ENCODE measurements at regions not wholly inside any gene's neighbourhood (a gene's known extent, or its start where the extent isn't known, plus 50 kb on each side); places are given as distances from the start of the nearest gene placed in this dataset.

DNA sequence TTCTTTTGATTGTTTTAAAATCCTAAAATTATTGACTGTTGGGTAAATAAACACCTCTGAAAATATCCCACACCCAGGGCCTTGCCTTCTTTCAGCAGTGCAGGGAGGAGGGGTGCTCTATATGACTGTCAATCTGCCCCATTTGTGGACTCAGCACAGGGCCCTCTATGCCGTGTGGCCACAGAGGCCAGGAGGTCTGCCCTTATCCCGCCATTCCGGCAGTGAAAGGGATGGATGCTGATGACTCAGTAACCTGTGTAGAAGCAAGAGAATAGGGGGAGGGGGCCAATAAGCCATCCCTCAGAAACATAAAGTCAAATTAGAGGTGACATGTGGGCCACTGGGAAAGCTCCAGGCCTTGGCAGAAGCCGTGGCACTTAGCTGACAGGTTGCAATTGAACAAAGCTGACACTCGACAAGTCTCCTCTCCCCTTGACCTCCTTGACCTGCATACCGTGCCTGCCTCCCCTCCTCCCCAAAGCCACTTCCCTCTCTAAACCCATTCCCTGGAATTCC is 281.4 kb upstream of the DYNLRB2 start:
- Histone ChIP-seq H3K4me1 (peaks cover 21% of the 10 kb centered on the region), H3K27me3 (replicated peaks; ENCODE audit: control insufficient read depth, insufficient read depth, low read length) (no peaks in the 10 kb centered on the region), H3K9me3 (no peaks in the 10 kb centered on the region), H3K36me3 (ENCODE audit: control insufficient read depth, insufficient read depth, low read length) (no peaks in the 10 kb centered on the region), H3K4me3 (ENCODE audit: low read depth, low read length) (no peak overlapping the region)
- H3K4me3 Mint-ChIP-seq (ENCODE audit: unreplicated experiment), result no peak overlapping the region
- CTCF ChIA-PET, result no interaction called here
- TF ChIP-seq, protein P1, sequence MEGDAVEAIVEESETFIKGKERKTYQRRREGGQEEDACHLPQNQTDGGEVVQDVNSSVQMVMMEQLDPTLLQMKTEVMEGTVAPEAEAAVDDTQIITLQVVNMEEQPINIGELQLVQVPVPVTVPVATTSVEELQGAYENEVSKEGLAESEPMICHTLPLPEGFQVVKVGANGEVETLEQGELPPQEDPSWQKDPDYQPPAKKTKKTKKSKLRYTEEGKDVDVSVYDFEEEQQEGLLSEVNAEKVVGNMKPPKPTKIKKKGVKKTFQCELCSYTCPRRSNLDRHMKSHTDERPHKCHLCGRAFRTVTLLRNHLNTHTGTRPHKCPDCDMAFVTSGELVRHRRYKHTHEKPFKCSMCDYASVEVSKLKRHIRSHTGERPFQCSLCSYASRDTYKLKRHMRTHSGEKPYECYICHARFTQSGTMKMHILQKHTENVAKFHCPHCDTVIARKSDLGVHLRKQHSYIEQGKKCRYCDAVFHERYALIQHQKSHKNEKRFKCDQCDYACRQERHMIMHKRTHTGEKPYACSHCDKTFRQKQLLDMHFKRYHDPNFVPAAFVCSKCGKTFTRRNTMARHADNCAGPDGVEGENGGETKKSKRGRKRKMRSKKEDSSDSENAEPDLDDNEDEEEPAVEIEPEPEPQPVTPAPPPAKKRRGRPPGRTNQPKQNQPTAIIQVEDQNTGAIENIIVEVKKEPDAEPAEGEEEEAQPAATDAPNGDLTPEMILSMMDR (IDR thresholded peaks at IDR 0.05; ENCODE audit: insufficient read depth in 1 of 2, low read depth in 1 of 2, low read length in 1 of 2, severe bottlenecking in 1 of 2, unreplicated experiment in 1 of 2), result no peak
- peaks cover 22% of the 10 kb centered on the region for H3K4me1 Mint-ChIP-seq (ENCODE audit: low read depth, unreplicated experiment)
- POLR2A ChIA-PET, result no interaction called here
- peaks cover 7% of the 10 kb centered on the region for H3K9me3 Mint-ChIP-seq (ENCODE audit: unreplicated experiment)
- H3K27ac Mint-ChIP-seq (ENCODE audit: unreplicated experiment), result no peak overlapping the region
- DNase-seq, result no peak
- intact Hi-C loops (cut with micrococcal nuclease; ENCODE audit: unreplicated experiment), result no loop called here
- no peaks in the 10 kb centered on the region for H3K27me3 Mint-ChIP-seq (ENCODE audit: insufficient read depth, unreplicated experiment)
- peaks cover 15% of the 10 kb centered on the region for H3K36me3 Mint-ChIP-seq (ENCODE audit: insufficient read depth, unreplicated experiment)
- BruUV-seq (replicated peaks), result no TSS peak

DNA sequence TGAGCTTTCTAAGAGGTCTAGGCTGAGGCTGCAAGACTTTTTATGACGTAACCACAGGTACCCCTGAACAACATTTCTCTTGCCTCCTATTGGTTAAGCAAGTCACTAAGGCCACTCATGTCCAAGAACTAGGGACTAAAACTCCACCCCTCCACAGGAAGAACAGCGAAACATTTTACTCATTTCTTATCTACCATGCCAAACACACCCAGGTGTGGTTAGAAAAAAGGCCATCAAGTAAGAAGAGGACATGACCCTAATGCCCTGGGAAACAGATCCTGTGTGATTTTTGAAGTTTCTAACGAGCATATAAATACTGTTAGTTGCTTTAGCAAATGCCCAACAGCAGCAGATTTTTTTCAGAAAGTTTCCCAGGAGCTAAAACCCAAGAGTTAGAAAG is 282.4 kb upstream of the DYNLRB2 start:
- TF ChIP-seq, protein P1 (IDR thresholded peaks at IDR 0.05; ENCODE audit: insufficient read depth in 1 of 2, low read depth in 1 of 2, low read length in 1 of 2, severe bottlenecking in 1 of 2, unreplicated experiment in 1 of 2), result no peak
- no peaks in the 10 kb centered on the region for H3K9me3 ChIP-seq
- no peak overlapping the region for H3K4me3 ChIP-seq (ENCODE audit: low read depth, low read length)
- no peaks in the 10 kb centered on the region for H3K36me3 ChIP-seq (ENCODE audit: control insufficient read depth, insufficient read depth, low read length)
- ChIA-PET POLR2A (no interaction called here), CTCF (no interaction called here)
- peaks cover 11% of the 10 kb centered on the region; the same call in 1 of the 2 replicates for H3K4me1 ChIP-seq
- Mint-ChIP-seq H3K4me3 (ENCODE audit: unreplicated experiment) (no peak overlapping the region), H3K9me3 (ENCODE audit: unreplicated experiment) (no peaks in the 10 kb centered on the region), H3K4me1 (ENCODE audit: low read depth, unreplicated experiment) (peaks cover 14% of the 10 kb centered on the region), H3K36me3 (ENCODE audit: insufficient read depth, unreplicated experiment) (peaks cover 15% of the 10 kb centered on the region), H3K27ac (ENCODE audit: unreplicated experiment) (no peak overlapping the region), H3K27me3 (ENCODE audit: insufficient read depth, unreplicated experiment) (no peaks in the 10 kb centered on the region)
- intact Hi-C loops (cut with micrococcal nuclease; ENCODE audit: unreplicated experiment), result no loop called here
- DNase-seq, result no peak
- no peaks in the 10 kb centered on the region for H3K27me3 ChIP-seq (replicated peaks; ENCODE audit: control insufficient read depth, insufficient read depth, low read length)
- no TSS peak for BruUV-seq (replicated peaks)

DNA sequence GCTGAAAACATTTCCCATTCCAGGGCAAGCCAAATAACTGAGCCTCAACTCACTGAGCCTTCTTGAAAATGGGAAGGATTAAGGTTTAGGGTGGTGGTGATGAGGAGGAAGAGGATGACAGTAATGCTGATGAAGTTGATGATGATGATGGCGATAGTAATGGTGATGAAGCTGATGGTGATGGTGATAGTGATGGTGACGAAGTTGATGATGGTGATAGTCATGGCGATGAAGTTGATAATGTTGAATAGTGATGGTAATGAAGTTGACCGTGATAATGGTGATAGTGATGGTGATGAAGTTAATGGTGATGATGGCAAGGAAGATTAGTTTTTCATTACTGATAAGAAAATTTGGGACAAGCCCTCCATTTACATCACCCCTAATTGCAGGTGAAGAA is 285.8 kb upstream of the DYNLRB2 start:
- TF ChIP-seq, protein P1 (IDR thresholded peaks at IDR 0.05; ENCODE audit: insufficient read depth in 1 of 2, low read depth in 1 of 2, low read length in 1 of 2, severe bottlenecking in 1 of 2, unreplicated experiment in 1 of 2), result no peak
- H3K27me3 ChIP-seq (replicated peaks; ENCODE audit: control insufficient read depth, insufficient read depth, low read length), result no peaks in the 10 kb centered on the region
- Mint-ChIP-seq H3K9me3 (ENCODE audit: unreplicated experiment) (no peaks in the 10 kb centered on the region), H3K27me3 (ENCODE audit: insufficient read depth, unreplicated experiment) (no peaks in the 10 kb centered on the region), H3K27ac (ENCODE audit: unreplicated experiment) (no peak overlapping the region), H3K4me3 (ENCODE audit: unreplicated experiment) (no peak overlapping the region), H3K36me3 (ENCODE audit: insufficient read depth, unreplicated experiment) (peaks cover 6% of the 10 kb centered on the region), H3K4me1 (ENCODE audit: low read depth, unreplicated experiment) (peaks cover 5% of the 10 kb centered on the region)
- intact Hi-C loops (cut with micrococcal nuclease; ENCODE audit: unreplicated experiment), result no loop called here
- CTCF ChIA-PET, result no interaction called here
- peaks cover 5% of the 10 kb centered on the region; the same call in 1 of the 2 replicates for H3K4me1 ChIP-seq
- BruUV-seq (replicated peaks), result no TSS peak
- no peaks in the 10 kb centered on the region for H3K9me3 ChIP-seq
- POLR2A ChIA-PET, result no interaction called here
- H3K4me3 ChIP-seq (ENCODE audit: low read depth, low read length), result no peak overlapping the region
- no peak for DNase-seq
- no peaks in the 10 kb centered on the region for H3K36me3 ChIP-seq (ENCODE audit: control insufficient read depth, insufficient read depth, low read length)

Data from Caco-2 (cell line).